ENCODE measurements at regions not wholly inside any gene's neighbourhood (a gene's known extent, or its start where the extent isn't known, plus 50 kb on each side); places are given as distances from the start of the nearest gene placed in this dataset.

- no peak for TF ChIP-seq ZBTB33 (CRISPR knock-in tag; IDR thresholded peaks at IDR 0.05)
- no peak for TF ChIP-seq IKZF4 (CRISPR knock-in tag; IDR thresholded peaks at IDR 0.05; ENCODE audit: borderline replicate concordance, low read depth, not compliant biosample characterization)
- no peak for TF ChIP-seq TEF (CRISPR knock-in tag; IDR thresholded peaks at IDR 0.05)
- TF ChIP-seq CHD2 (IDR thresholded peaks at IDR 0.05; ENCODE audit: low read depth, low read length), result no peak
- no peak for TF ChIP-seq ZNF761 (CRISPR knock-in tag; conservative IDR thresholded peaks at IDR 0.05)
- no peak for TF ChIP-seq ZNF780A (CRISPR knock-in tag; IDR thresholded peaks at IDR 0.05)
These were observed 706.3 kb upstream of the TENM3 start (continued) for GRCh38 chr4:181536811-181537434.

- Histone ChIP-seq H3K36me3 (replicated peaks in 1 of 2; ENCODE audit: control insufficient read depth in 1 of 2, insufficient read depth in 2 of 2, low read length in 2 of 2) (no peaks in the 10 kb centered on the region), H3K4me2 (ENCODE audit: low read depth, low read length) (no peak overlapping the region), H3K79me2 (ENCODE audit: insufficient read depth, low read length) (no peaks in the 10 kb centered on the region), H3K9ac (ENCODE audit: insufficient read depth, low read depth, low read length) (no peak overlapping the region), H3K27ac (ENCODE audit: extremely low read length, insufficient read depth, low read length) (no peak overlapping the region), H4K20me1 (ENCODE audit: insufficient read depth, low read length) (no peaks in the 10 kb centered on the region), H3K9me3 (ENCODE audit: low read length) (no peaks in the 10 kb centered on the region), H3K4me1 (ENCODE audit: insufficient read depth, low read length) (no peaks in the 10 kb centered on the region), H2AFZ (ENCODE audit: low read length) (no peak overlapping the region), H3K27me3 (ENCODE audit: control insufficient read depth in 1 of 2, insufficient read depth in 2 of 2, low read length in 2 of 2) (no peaks in the 10 kb centered on the region; a peak in 1 of 5 replicates), H3K4me3 (replicated peaks in 1 of 3; ENCODE audit: insufficient read depth in 1 of 3, low read depth in 2 of 3, low read length in 3 of 3) (no peak overlapping the region)
- DNase-seq (ENCODE audit: low spot score), result no peak
- CTCF ChIA-PET (ENCODE audit: low intra/inter-chr PET ratio, low total read pairs), result no interaction called here
- WGBS (ENCODE audit: low lambda C conversion rate), result 2% methylated on average over 3 of the region's 3 CpGs
- POLR2A ChIA-PET, result no interaction called here
- BruUV-seq (replicated peaks), result no TSS peak
- TF ChIP-seq NKX3-1 (CRISPR knock-in tag; IDR thresholded peaks at IDR 0.05), result no peak
- no peak for TF ChIP-seq ZNF713 (CRISPR knock-in tag; IDR thresholded peaks at IDR 0.05)
- TF ChIP-seq GRHL1 (CRISPR knock-in tag; conservative IDR thresholded peaks at IDR 0.05), result no peak
- in situ Hi-C loops (cut with HindIII; ENCODE audit: extremely low pct_ligation_motif_present, low pct_unique_long_range_greater_than_20kb), result loop anchor here (25.0 kb wide), 1 partner anchor 876 kb away; no protein-coding TSS in a partner anchor
- intact Hi-C loops (cut with micrococcal nuclease; ENCODE audit: unreplicated experiment), result no loop called here
- FAIRE-seq, result no peak
- ATAC-seq, result no peak
These were observed 704.8 kb upstream of the TENM3 start for GRCh38 chr4:181538431-181538830.

All from HepG2 (cell line).